NCI-H82 treated with DMSO at 0.1 percent for 48 hours (cell line): ENCODE measurements at regions not wholly inside any gene's neighbourhood (a gene's known extent, or its start where the extent isn't known, plus 50 kb on each side); places are given as distances from the start of the nearest gene placed in this dataset.

Experiments
- DNase-seq: peaks from one replicate; lab custom pipeline; 2025; ENCODE audit not compliant: unreplicated experiment; lab: John Stamatoyannopoulos, UW

DNA sequence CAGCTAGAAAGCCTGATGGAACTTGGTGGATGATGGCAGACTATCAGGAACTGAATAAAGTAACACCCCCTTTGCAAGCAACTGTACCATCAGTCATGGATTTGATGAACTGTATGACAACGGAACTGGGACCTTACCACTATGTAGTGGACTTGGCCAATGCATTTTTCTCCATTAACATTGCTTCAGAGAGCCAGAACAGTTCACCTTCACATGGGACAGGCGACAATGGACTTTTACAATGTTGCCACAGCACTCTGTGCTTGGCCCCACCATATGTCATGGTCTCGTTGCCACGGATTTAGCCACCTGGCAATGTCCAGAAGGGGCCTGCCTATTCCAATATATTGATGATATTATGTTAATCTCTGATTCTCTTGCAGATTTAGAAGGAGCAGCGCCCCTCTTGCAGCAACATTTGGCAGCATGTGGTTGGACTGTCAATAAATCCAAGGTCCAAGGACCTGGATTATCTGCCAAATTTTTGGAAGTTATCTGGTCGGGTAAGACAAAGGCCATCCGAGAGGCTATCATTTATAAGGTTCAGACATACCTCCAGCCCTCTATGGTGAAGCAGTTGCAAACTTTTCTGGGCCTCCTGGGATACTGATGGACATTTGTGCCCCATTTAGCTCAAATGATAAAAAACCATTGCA, 52.2 kb upstream of the ZC3H15 start:
- no peak for DNase-seq
